Liver (tissue), 8 donors: ENCODE measurements at regions not wholly inside any gene's neighbourhood (a gene's known extent, or its start where the extent isn't known, plus 50 kb on each side); places are given as distances from the start of the nearest gene placed in this dataset.

ENCODE experiments used
- DNase-seq: peaks from one replicate; pipeline ENCODE4 v3.0.0-alpha.2; 2017; ENCODE audit warnings: low spot score
- H3K27ac ChIP-seq, 2 donors: one replicate each; pipeline ENCODE4 v1.7.0; 2013; ENCODE audit warnings: inconsistent platforms in 2 of 2, low read length in 2 of 2, control low read depth in 1 of 2, low read depth in 1 of 2, mild to moderate bottlenecking in 1 of 2
- H3K27me3 ChIP-seq, 4 donors: one replicate each; pipeline versions ENCODE4 v1.6.1 to v1.7.0; 2013; ENCODE audit warnings: low read length in 3 of 4, inconsistent platforms in 1 of 4, mild to moderate bottlenecking in 1 of 4, moderate library complexity in 1 of 4; ENCODE audit not compliant: control insufficient read depth in 4 of 4, insufficient read depth in 4 of 4
- H3K36me3 ChIP-seq, 4 donors: one replicate each; pipeline versions ENCODE4 v1.6.1 to v1.7.0; 2013; ENCODE audit warnings: low read length in 3 of 4, mild to moderate bottlenecking in 3 of 4, low read depth in 1 of 4, moderate library complexity in 1 of 4; ENCODE audit not compliant: control insufficient read depth in 4 of 4, insufficient read depth in 3 of 4
- H3K4me1 ChIP-seq, 4 donors: one replicate each; pipeline versions ENCODE4 v1.6.1 to v1.7.0; 2013; ENCODE audit warnings: low read length in 3 of 4, mild to moderate bottlenecking in 3 of 4, moderate library complexity in 1 of 4; ENCODE audit not compliant: control insufficient read depth in 4 of 4, insufficient read depth in 4 of 4
- H3K4me3 ChIP-seq, 3 donors: one replicate each; pipeline versions ENCODE4 v1.6.1 to v1.7.0; 2013; ENCODE audit warnings: low read length in 3 of 3, control low read depth in 1 of 3, low read depth in 1 of 3, mild to moderate bottlenecking in 1 of 3
- H3K9ac ChIP-seq, 2 donors: one replicate each; pipeline ENCODE4 v1.7.0; 2013; ENCODE audit warnings: low read length in 2 of 2, mild to moderate bottlenecking in 2 of 2, moderate library complexity in 2 of 2, control low read depth in 1 of 2, low read depth in 1 of 2
- H3K9me3 ChIP-seq, 4 donors: one replicate each; pipeline versions ENCODE4 v1.6.1 to v1.7.0; 2013; ENCODE audit warnings: low read length in 3 of 4; ENCODE audit not compliant: control insufficient read depth in 4 of 4
- EGR1 ChIP-seq, 2 donors: IDR thresholded peaks; 2 replicates each; pipeline ENCODE4 v1.6.1; 2016 to 2018; ENCODE audit warnings: antibody characterized with exemption in 2 of 2, low read depth in 2 of 2
- FOXA1 ChIP-seq: IDR thresholded peaks from 2 replicates; pipeline ENCODE4 v1.6.1; 2016; ENCODE audit warnings: antibody characterized with exemption
- FOXA2 ChIP-seq: IDR thresholded peaks from 2 replicates; pipeline ENCODE4 v1.6.1; 2016; ENCODE audit warnings: antibody characterized with exemption
- GABPA ChIP-seq, 2 donors: IDR thresholded peaks in 1 of 2; conservative IDR thresholded peaks in 1 of 2; 2 replicates each; pipeline ENCODE4 v1.6.1; 2016; ENCODE audit warnings: antibody characterized with exemption in 2 of 2, mild to moderate bottlenecking in 1 of 2, moderate library complexity in 1 of 2
- HNF4A ChIP-seq, 2 donors: conservative IDR thresholded peaks; 2 replicates each; pipeline ENCODE4 v1.6.1; 2016; ENCODE audit warnings: antibody characterized with exemption in 2 of 2, mild to moderate bottlenecking in 2 of 2
- HNF4G ChIP-seq: IDR thresholded peaks from 2 replicates; pipeline ENCODE4 v1.6.1; 2016; ENCODE audit warnings: antibody characterized with exemption
- JUND ChIP-seq, 2 donors: IDR thresholded peaks; 2 replicates each; pipeline ENCODE4 v1.6.1; 2016; ENCODE audit warnings: antibody characterized with exemption in 2 of 2
- MAX ChIP-seq: IDR thresholded peaks from 2 replicates; pipeline ENCODE4 v1.6.1; 2016; ENCODE audit warnings: antibody characterized with exemption
- NR2F2 ChIP-seq: IDR thresholded peaks from 2 replicates; pipeline ENCODE4 v1.6.1; 2016; ENCODE audit warnings: antibody characterized with exemption
- RAD21 ChIP-seq, 2 donors: IDR thresholded peaks; 2 replicates each; pipeline ENCODE4 v1.6.1; 2016; ENCODE audit warnings: antibody characterized with exemption in 2 of 2, mild to moderate bottlenecking in 2 of 2
- REST ChIP-seq: IDR thresholded peaks from 2 replicates; pipeline ENCODE4 v1.6.1; 2016; ENCODE audit warnings: antibody characterized with exemption, mild to moderate bottlenecking
- RXRA ChIP-seq, 2 donors: IDR thresholded peaks; 2 replicates each; pipeline ENCODE4 v1.6.1; 2017 to 2018; ENCODE audit warnings: antibody characterized with exemption in 2 of 2, mild to moderate bottlenecking in 1 of 2
- SP1 ChIP-seq: IDR thresholded peaks from 2 replicates; pipeline ENCODE4 v1.6.1; 2018; ENCODE audit warnings: antibody characterized with exemption, mild to moderate bottlenecking
- TAF1 ChIP-seq: conservative IDR thresholded peaks from 2 replicates; pipeline ENCODE4 v1.6.1; 2016; ENCODE audit warnings: antibody characterized with exemption, mild to moderate bottlenecking
- YY1 ChIP-seq: IDR thresholded peaks from 2 replicates; pipeline ENCODE4 v1.6.1; 2016; ENCODE audit warnings: antibody characterized with exemption, mild to moderate bottlenecking
- ZBTB33 ChIP-seq: IDR thresholded peaks from 2 replicates; pipeline ENCODE4 v1.6.1; 2016; ENCODE audit warnings: antibody characterized with exemption
- WGBS: extraction: QIAGEN DNeasy Blood & Tissue Kit; methylation state at CpG from one replicate; pipeline ENCODE4 v1.1.7; 2013; 5-methylcytosine and 5-hydroxymethylcytosine counted together
- TF ChIP-seq, protein P1 (sequence below): fragments of 150-350 bp; IDR thresholded peaks from 2 replicates; pipeline ENCODE4 v1.5.1; 2017; ENCODE audit warnings: improper control_type of control experiment, low read depth, low read length; ENCODE audit not compliant: missing input control
- TF ChIP-seq, protein P2 (sequence below): IDR thresholded peaks from 2 replicates; pipeline ENCODE4 v1.6.1; 2016; ENCODE audit warnings: antibody characterized with exemption
- donor health status: healthy.
- donor health status: healthy.
- donor health status: healthy.
- donor health status: healthy.
- donor health status: healthy.

DNA sequence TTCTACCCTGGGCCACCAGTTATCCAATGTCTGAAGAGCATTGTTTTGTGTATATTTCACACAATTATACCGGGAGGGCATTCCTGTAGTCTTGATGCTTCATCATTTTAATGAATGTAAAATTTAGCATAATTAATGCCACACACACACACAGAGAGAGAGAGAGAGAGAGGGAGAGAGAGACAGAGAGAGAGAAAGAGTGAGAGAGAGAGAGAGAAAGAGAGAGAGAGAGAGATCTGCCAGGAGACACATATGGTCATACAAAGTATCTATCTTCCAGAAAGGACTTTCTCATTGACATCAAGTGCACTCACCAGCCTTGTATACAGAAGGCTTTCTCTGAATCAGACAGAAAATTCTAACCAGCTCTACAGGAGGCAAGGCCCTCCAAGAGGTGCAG, 72.3 kb downstream of the KLF6 start:
- DNase-seq, result no peak
- H3K36me3 ChIP-seq, result no peaks in the 10 kb centered on the region
- no peaks in the 10 kb centered on the region for H3K27me3 ChIP-seq
- peaks cover 2 to 11% (median 3%) of the 10 kb centered on the region in 4 donors for H3K9me3 ChIP-seq
- H3K9ac ChIP-seq, result no peak overlapping the region
- no peak for TF ChIP-seq FOXA2
- no peak for TF ChIP-seq HNF4A (conservative IDR thresholded peaks at IDR 0.05)
- TF ChIP-seq, protein P1, sequence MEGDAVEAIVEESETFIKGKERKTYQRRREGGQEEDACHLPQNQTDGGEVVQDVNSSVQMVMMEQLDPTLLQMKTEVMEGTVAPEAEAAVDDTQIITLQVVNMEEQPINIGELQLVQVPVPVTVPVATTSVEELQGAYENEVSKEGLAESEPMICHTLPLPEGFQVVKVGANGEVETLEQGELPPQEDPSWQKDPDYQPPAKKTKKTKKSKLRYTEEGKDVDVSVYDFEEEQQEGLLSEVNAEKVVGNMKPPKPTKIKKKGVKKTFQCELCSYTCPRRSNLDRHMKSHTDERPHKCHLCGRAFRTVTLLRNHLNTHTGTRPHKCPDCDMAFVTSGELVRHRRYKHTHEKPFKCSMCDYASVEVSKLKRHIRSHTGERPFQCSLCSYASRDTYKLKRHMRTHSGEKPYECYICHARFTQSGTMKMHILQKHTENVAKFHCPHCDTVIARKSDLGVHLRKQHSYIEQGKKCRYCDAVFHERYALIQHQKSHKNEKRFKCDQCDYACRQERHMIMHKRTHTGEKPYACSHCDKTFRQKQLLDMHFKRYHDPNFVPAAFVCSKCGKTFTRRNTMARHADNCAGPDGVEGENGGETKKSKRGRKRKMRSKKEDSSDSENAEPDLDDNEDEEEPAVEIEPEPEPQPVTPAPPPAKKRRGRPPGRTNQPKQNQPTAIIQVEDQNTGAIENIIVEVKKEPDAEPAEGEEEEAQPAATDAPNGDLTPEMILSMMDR, result no peak
- TF ChIP-seq, protein P2, sequence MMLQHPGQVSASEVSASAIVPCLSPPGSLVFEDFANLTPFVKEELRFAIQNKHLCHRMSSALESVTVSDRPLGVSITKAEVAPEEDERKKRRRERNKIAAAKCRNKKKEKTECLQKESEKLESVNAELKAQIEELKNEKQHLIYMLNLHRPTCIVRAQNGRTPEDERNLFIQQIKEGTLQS, result no peak
- no peak for TF ChIP-seq MAX
- no peak for TF ChIP-seq EGR1 (IDR thresholded peaks at IDR 0.05; ENCODE audit: low read depth in 2 of 2)
- no peak for TF ChIP-seq HNF4G
- no peak for TF ChIP-seq JUND (IDR thresholded peaks at IDR 0.05)
- TF ChIP-seq ZBTB33, result no peak
- no peak for TF ChIP-seq FOXA1
- H3K4me3 ChIP-seq, result no peak overlapping the region
- no peaks in the 10 kb centered on the region for H3K4me1 ChIP-seq
- WGBS, result 100% methylated on average over 1 of the region's 1 CpG
- no peak overlapping the region for H3K27ac ChIP-seq

DNA sequence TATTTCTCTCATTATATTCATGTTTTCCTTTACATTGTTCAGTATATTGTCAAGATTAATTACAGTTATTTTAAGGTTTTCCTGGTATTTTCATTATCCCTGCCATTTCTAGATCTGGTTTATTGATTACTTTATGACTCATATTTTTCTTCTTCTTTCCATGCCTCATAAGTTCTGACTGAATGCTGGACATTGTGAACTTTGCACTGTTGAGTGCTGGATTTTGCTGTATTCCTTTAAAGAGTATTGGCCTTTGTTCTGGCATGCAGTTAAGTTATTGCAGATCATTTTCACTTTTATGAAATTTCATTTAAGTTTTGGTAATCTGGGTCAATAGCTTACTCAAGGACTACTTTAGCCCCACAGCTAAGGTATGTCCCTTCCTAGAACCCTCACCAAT, 73.1 kb downstream of the KLF6 start:
- Histone ChIP-seq H3K4me1 (no peaks in the 10 kb centered on the region), H3K4me3 (no peak overlapping the region), H3K36me3 (no peaks in the 10 kb centered on the region), H3K27ac (no peak overlapping the region), H3K9me3 (peaks cover 2 to 11% (median 3%) of the 10 kb centered on the region in 4 donors), H3K9ac (no peak overlapping the region), H3K27me3 (no peaks in the 10 kb centered on the region)
- TF ChIP-seq RAD21 (IDR thresholded peaks at IDR 0.05), result no peak
- DNase-seq, result no peak

GRCh38 chr10:3710764-3711163, 74.2 kb downstream of the KLF6 start:
- no peak overlapping the region for H3K9ac ChIP-seq
- H3K9me3 ChIP-seq, result peaks cover 2 to 11% (median 3%) of the 10 kb centered on the region in 4 donors
- TF ChIP-seq EGR1 (IDR thresholded peaks at IDR 0.05; ENCODE audit: low read depth in 2 of 2), result no peak
- TF ChIP-seq NR2F2, result no peak
- no peak for TF ChIP-seq SP1
- TF ChIP-seq HNF4G, result no peak
- TF ChIP-seq, protein P2, result no peak
- TF ChIP-seq MAX, result no peak
- TF ChIP-seq YY1, result no peak
- TF ChIP-seq HNF4A (conservative IDR thresholded peaks at IDR 0.05), result no peak
- TF ChIP-seq GABPA (IDR thresholded peaks at IDR 0.05 in 1 of 2, conservative IDR thresholded peaks at IDR 0.05 in 1 of 2), result no peak
- no peak for TF ChIP-seq JUND (IDR thresholded peaks at IDR 0.05)
- no peak for TF ChIP-seq TAF1
- no peak for TF ChIP-seq RXRA (IDR thresholded peaks at IDR 0.05)
- TF ChIP-seq FOXA2, result no peak
- no peak for TF ChIP-seq REST
- no peak for TF ChIP-seq FOXA1
- no peaks in the 10 kb centered on the region for H3K27me3 ChIP-seq
- 69% methylated on average over 3 of the region's 3 CpGs for WGBS
- no peaks in the 10 kb centered on the region for H3K4me1 ChIP-seq
- H3K4me3 ChIP-seq, result no peak overlapping the region
- H3K27ac ChIP-seq, result no peak overlapping the region
- DNase-seq, result no peak
- H3K36me3 ChIP-seq, result no peaks in the 10 kb centered on the region
